SK-N-SH (cell line): ENCODE measurements at regions not wholly inside any gene's neighbourhood (a gene's known extent, or its start where the extent isn't known, plus 50 kb on each side); places are given as distances from the start of the nearest gene placed in this dataset.

Experiments
- CTCF ChIA-PET: fragments of 300-600, 350-600 bp; formaldehyde crosslinking; extraction: SDS; loops from one replicate; lab custom pipeline; 2021; lab: Yijun Ruan, JAX
- POLR2A ChIA-PET: fragments of 350-600 bp; sonication (Branson Sonifier 250); formaldehyde crosslinking; extraction: SDS; loops from one replicate; lab custom pipeline; 2020; ENCODE audit warnings: antibody characterized with exemption, inconsistent platforms; lab: Yijun Ruan, JAX
- DNase-seq: peaks from one replicate; pipeline ENCODE4 v3.0.0; 2012
- H2AFZ ChIP-seq: fragments of 200-600 bp; sonication (generic); 2 replicates; pipeline ENCODE4 v1.8.1; 2016; ENCODE audit warnings: antibody characterized with exemption, mild to moderate bottlenecking, low read depth
- H3F3A ChIP-seq: fragments of 200-600 bp; sonication (generic); replicated peaks from 2 replicates; pipeline ENCODE3; 2016; ENCODE audit warnings: antibody characterized with exemption, mild to moderate bottlenecking; ENCODE audit not compliant: insufficient read depth
- H3K27ac ChIP-seq, 2 experiments: fragments of 200-500 bp in 1 of 2; fragments of 200-600 bp in 1 of 2; sonication (Bioruptor generic) in 1 of 2; sonication (generic), shearing (Covaris generic) in 1 of 2; 2 replicates each; pipeline versions ENCODE4 v1.5.1 to v1.6.1; 2014 to 2016; ENCODE audit warnings: low read depth in 2 of 2, inconsistent platforms in 1 of 2, low read length in 1 of 2, mild to moderate bottlenecking in 1 of 2, mixed read lengths in 1 of 2
- H3K27me3 ChIP-seq: fragments of 200-600 bp; sonication (generic), shearing (Covaris generic); 2 replicates; pipeline ENCODE4 v1.6.1; 2016; ENCODE audit warnings: mixed run types; ENCODE audit not compliant: insufficient read depth
- H3K36me3 ChIP-seq, 2 experiments: fragments of 200-500 bp in 1 of 2; fragments of 200-600 bp in 1 of 2; sonication (Bioruptor generic) in 1 of 2; sonication (generic) in 1 of 2; replicated peaks in 1 of 2; 2 replicates each; pipeline versions ENCODE3 to v1.5.1; 2014 to 2016; ENCODE audit warnings: low read length in 1 of 2, mild to moderate bottlenecking in 1 of 2; ENCODE audit not compliant: insufficient read depth in 2 of 2, control insufficient read depth in 1 of 2
- H3K4me1 ChIP-seq, 2 experiments: fragments of 200-500 bp in 1 of 2; fragments of 200-600 bp in 1 of 2; sonication (Bioruptor generic) in 1 of 2; sonication (generic), shearing (Covaris generic) in 1 of 2; 2 replicates each; pipeline versions ENCODE4 v1.5.1 to v1.6.1; 2014 to 2016; ENCODE audit warnings: low read depth in 1 of 2, low read length in 1 of 2, mixed run types in 1 of 2; ENCODE audit not compliant: insufficient read depth in 2 of 2, control insufficient read depth in 1 of 2
- H3K4me2 ChIP-seq: fragments of 200-600 bp; sonication (generic), shearing (Covaris generic); 2 replicates; pipeline ENCODE4 v1.6.1; 2017; ENCODE audit warnings: mixed run types
- H3K4me3 ChIP-seq, 2 experiments: fragments of 200-500 bp in 1 of 2; fragments of 200-600 bp in 1 of 2; sonication (Bioruptor generic) in 1 of 2; sonication (generic), shearing (Covaris generic) in 1 of 2; 2 replicates each; pipeline versions ENCODE4 v1.5.1 to v1.8.1; 2014 to 2016; ENCODE audit warnings: low read depth in 2 of 2, inconsistent platforms in 1 of 2, low read length in 1 of 2, mild to moderate bottlenecking in 1 of 2, mixed read lengths in 1 of 2, moderate library complexity in 1 of 2
- H3K79me2 ChIP-seq: fragments of 200-600 bp; sonication (generic); 2 replicates; pipeline ENCODE4 v1.8.1; 2017; ENCODE audit warnings: mild to moderate bottlenecking; ENCODE audit not compliant: insufficient read depth
- H3K9ac ChIP-seq: fragments of 200-600 bp; sonication (generic); 2 replicates; pipeline ENCODE4 v1.6.1; 2017; ENCODE audit warnings: mixed run types
- H3K9me2 ChIP-seq: fragments of 200-600 bp; sonication (generic); 2 replicates; pipeline ENCODE4 v1.6.1; 2017; ENCODE audit warnings: mixed run types
- H3K9me3 ChIP-seq: fragments of 200-600 bp; sonication (generic); 2 replicates; pipeline ENCODE4 v1.6.1; 2017; ENCODE audit warnings: mixed run types, mild to moderate bottlenecking, moderate library complexity
- H4K20me1 ChIP-seq: fragments of 200-600 bp; sonication (generic); 2 replicates; pipeline ENCODE4 v1.6.1; 2017; ENCODE audit warnings: mild to moderate bottlenecking, mixed run types; ENCODE audit not compliant: insufficient read depth
- CHD2 ChIP-seq: fragments of 150-350 bp; IDR thresholded peaks from 2 replicates; pipeline ENCODE4 v1.6.1; 2018; ENCODE audit warnings: low read length; ENCODE audit not compliant: partially characterized antibody
- EZH2phosphoT487 ChIP-seq: fragments of 200-600 bp; sonication (generic); IDR thresholded peaks from 2 replicates; pipeline ENCODE4 v1.6.1; 2017; ENCODE audit warnings: low read depth, mixed run types, mild to moderate bottlenecking, antibody characterized with exemption, moderate library complexity, borderline replicate concordance
- FOXJ3 ChIP-seq: sonication (generic); formaldehyde crosslinking; IDR thresholded peaks from 2 replicates; pipeline ENCODE4 v1.5.1; 2020; ENCODE audit warnings: mild to moderate bottlenecking, missing genetic modification reagents
- FOXM1 ChIP-seq: IDR thresholded peaks from 2 replicates; pipeline ENCODE4 v1.4.0; 2012; ENCODE audit warnings: low read depth, mild to moderate bottlenecking
- GABPA ChIP-seq: IDR thresholded peaks from 2 replicates; pipeline ENCODE4 v1.4.0; 2012; ENCODE audit warnings: low read depth, mild to moderate bottlenecking
- IRF3 ChIP-seq: fragments of 150-350 bp; IDR thresholded peaks from 2 replicates; pipeline ENCODE4 v1.6.1; 2016; ENCODE audit warnings: mild to moderate bottlenecking, low read depth, low read length
- NFIC ChIP-seq: IDR thresholded peaks from 2 replicates; pipeline ENCODE4 v1.4.0; 2012; ENCODE audit warnings: borderline replicate concordance
- RFX5 ChIP-seq: IDR thresholded peaks from 2 replicates; pipeline ENCODE4 v1.6.1; 2012; ENCODE audit warnings: mild to moderate bottlenecking, improper control_type of control experiment, low read length
- RXRA ChIP-seq: IDR thresholded peaks from 2 replicates; pipeline ENCODE4 v1.4.0; 2012; ENCODE audit warnings: low read depth, mild to moderate bottlenecking, borderline replicate concordance
- TAF1 ChIP-seq: IDR thresholded peaks from 2 replicates; pipeline ENCODE4 v1.6.1; 2012; ENCODE audit warnings: low read depth, mild to moderate bottlenecking, low read length, moderate library complexity, borderline replicate concordance
- TCF12 ChIP-seq: IDR thresholded peaks from 2 replicates; pipeline ENCODE4 v1.4.0; 2012
- ZBTB33 ChIP-seq: IDR thresholded peaks from 2 replicates; pipeline ENCODE4 v1.4.0; 2012; ENCODE audit warnings: low read depth, borderline replicate concordance
- WGBS: methylation state at CpG from one replicate; pipeline ENCODE4 v1.1.6; 2017; ENCODE audit warnings: low lambda C conversion rate; 5-methylcytosine and 5-hydroxymethylcytosine counted together
- TF ChIP-seq, protein P1 (sequence below): fragments of 150-350 bp; IDR thresholded peaks from 2 replicates; pipeline ENCODE4 v1.6.1; 2017; ENCODE audit warnings: antibody characterized with exemption, low read length, low read depth, borderline replicate concordance
- TF ChIP-seq, protein P2 (sequence below): IDR thresholded peaks from 2 replicates; pipeline ENCODE4; 2012

DNA sequence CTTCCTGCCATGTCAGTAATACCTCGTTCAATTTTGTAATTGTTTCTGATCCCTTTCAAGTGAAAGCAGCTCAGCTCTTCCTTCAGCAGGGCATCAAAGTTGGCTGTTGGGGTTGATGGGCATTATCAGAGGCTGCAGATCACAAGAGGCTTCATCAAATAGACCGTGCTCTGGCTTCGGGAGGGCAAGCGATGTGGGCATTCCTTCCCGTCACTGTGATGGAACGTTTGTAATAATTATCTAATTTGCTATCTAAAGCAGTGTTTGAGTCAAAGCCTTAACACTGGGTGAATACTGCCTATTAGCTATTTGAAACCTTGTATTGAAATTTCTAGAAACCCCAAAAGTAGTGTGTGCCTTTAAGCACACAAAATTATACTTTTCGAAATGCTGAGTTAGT is 170.1 kb downstream of the OTUD1 start (continued):
- no peak for TF ChIP-seq IRF3
- TF ChIP-seq NFIC, result no peak
- TF ChIP-seq, protein P1, sequence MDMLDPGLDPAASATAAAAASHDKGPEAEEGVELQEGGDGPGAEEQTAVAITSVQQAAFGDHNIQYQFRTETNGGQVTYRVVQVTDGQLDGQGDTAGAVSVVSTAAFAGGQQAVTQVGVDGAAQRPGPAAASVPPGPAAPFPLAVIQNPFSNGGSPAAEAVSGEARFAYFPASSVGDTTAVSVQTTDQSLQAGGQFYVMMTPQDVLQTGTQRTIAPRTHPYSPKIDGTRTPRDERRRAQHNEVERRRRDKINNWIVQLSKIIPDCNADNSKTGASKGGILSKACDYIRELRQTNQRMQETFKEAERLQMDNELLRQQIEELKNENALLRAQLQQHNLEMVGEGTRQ, result no peak
- TF ChIP-seq, protein P2, sequence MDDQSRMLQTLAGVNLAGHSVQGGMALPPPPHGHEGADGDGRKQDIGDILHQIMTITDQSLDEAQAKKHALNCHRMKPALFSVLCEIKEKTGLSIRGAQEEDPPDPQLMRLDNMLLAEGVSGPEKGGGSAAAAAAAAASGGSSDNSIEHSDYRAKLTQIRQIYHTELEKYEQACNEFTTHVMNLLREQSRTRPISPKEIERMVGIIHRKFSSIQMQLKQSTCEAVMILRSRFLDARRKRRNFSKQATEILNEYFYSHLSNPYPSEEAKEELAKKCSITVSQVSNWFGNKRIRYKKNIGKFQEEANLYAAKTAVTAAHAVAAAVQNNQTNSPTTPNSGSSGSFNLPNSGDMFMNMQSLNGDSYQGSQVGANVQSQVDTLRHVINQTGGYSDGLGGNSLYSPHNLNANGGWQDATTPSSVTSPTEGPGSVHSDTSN, result no peak
- no peak for TF ChIP-seq FOXJ3
- TF ChIP-seq RXRA, result no peak

- no peak for DNase-seq
- no peak overlapping the region for H3K9ac ChIP-seq
- H4K20me1 ChIP-seq, result no peaks in the 10 kb centered on the region
- no peak overlapping the region for H2AFZ ChIP-seq
- no peaks in the 10 kb centered on the region for H3K79me2 ChIP-seq
- POLR2A ChIA-PET, result no interaction called here
- H3K4me1 ChIP-seq, result no peaks in the 10 kb centered on the region
- H3K4me3 ChIP-seq, result no peak overlapping the region
- no peak overlapping the region for H3K4me2 ChIP-seq
- no peaks in the 10 kb centered on the region for H3K27me3 ChIP-seq
- H3K9me3 ChIP-seq, result no peaks in the 10 kb centered on the region
- H3K36me3 ChIP-seq, result no peaks in the 10 kb centered on the region
- CTCF ChIA-PET, result no interaction called here
- H3K27ac ChIP-seq, result no peak overlapping the region
- WGBS, result 56% methylated on average over 4 of the region's 4 CpGs
- H3F3A ChIP-seq, result no peaks in the 10 kb centered on the region
- TF ChIP-seq EZH2phosphoT487 (no peak), ZBTB33 (no peak), FOXJ3 (no peak), GABPA (no peak), CHD2 (no peak), NFIC (no peak), FOXM1 (no peak), RXRA (no peak), TAF1 (no peak), RFX5 (no peak), TCF12 (no peak)
- TF ChIP-seq, all 33 proteins: peak for 0
- H3K9me2 ChIP-seq, result no peaks in the 10 kb centered on the region
Observed at GRCh38 chr10:23610626-23611307, 171.9 kb downstream of the OTUD1 start.
